GM21528 (cell line): ENCODE measurements at regions not wholly inside any gene's neighbourhood (a gene's known extent, or its start where the extent isn't known, plus 50 kb on each side); places are given as distances from the start of the nearest gene placed in this dataset.
"Not testable (repeated sequence)": the region's sequence is repeated elsewhere in the genome, so short reads cannot be mapped to it uniquely, and the experiment has no call there.

ENCODE experiments used
- ATAC-seq: cut with Tn5 transposase; IDR thresholded peaks from one replicate; pipeline ENCODE4 v1.9.1; 2021; ENCODE audit warnings: mild to moderate bottlenecking, moderate library complexity; ENCODE audit not compliant: unreplicated experiment, low FRiP score

GRCh38 chr6:1445650-1446330 lies 56.4 kb downstream of the FOXF2 start:
- no peak for ATAC-seq

DNA sequence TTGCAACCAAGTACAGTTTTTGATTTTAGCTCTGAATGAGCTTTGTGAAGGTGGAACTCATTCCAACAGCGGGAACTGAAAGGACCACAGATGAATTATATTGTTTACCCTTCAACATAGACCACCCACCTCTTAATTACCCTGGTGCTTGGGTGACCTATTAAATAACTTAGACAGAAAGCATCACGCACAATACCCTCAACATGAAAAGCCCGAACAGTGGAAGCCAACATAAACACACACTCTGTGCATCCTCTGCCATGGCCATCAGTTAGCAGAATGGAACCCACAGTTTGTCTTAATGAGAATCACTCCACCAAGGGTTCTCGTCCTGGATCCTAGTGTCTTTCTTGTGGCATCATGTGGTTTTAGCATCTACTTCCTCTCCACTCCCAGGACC lies 60.5 kb downstream of the FOXF2 start:
- no peak for ATAC-seq

GRCh38 chr6:1453024-1453423 lies 63.6 kb downstream of the FOXF2 start:
- ATAC-seq, result no peak

DNA sequence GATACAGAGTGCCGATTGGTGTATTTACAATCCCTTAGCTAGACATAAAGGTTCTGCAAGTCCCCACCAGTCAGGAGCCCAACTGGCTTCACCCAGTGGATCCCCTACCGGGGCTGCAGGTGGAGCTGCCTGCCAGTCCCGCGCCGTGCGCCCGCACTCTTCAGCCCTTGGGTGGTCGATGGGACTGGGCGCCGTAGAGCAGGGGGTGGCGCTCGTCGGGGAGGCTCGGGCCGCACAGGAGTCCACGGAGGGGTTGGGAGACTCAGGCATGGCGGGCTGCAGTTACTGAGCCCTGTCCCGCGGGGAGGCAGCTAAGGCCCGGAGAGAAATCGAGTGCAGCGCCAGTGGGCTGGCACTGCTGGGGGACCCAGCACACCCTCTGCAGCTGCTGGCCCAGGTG lies 67.4 kb downstream of the FOXF2 start:
- ATAC-seq, result not testable (repeated sequence)

DNA sequence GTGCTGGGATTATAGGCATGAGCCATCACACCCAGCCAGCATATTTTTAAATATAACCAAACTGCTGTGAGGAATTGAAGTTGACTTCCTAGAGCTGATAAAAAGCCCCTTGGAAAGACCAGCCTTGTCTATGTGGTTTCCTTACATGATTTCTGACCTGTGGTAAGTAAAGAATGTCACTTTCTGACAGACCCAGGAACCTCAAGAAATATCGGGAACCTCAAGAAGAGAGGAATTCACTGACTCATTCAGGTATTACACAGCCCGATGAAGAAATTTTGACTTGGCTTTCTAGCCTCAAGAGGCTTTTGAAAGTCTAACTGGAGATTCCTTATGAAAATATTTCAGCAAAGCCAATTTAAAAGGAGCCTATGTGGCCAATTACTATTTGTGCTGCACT lies 71.8 kb downstream of the FOXF2 start:
- no peak for ATAC-seq

- ATAC-seq, result no peak
Measured at GRCh38 chr6:1461736-1462135, 72.4 kb downstream of the FOXF2 start.

DNA sequence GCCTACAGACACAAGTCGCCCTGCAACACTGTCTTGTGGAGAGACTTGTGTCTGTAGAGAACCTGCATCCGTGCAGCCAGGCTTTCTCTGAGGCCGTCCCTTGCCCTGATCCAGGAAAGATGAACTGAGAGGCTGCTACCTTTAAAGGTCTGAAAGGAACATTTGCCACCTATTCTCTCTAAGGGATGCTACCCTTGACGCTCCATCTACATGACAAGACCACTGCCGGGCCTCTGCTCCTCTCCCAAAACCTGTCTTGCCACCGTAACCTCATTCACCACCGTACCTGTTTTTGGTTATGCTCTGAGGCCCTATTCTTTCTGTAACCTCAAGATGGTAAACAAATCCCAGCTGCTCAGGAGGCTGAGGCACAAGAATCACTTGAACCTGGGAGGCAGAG lies 73.9 kb downstream of the FOXF2 start:
- ATAC-seq, result no peak

- ATAC-seq, result no peak
Measured at GRCh38 chr6:1463751-1464426, 74.5 kb downstream of the FOXF2 start.

GRCh38 chr6:1464781-1465370 lies 75.5 kb downstream of the FOXF2 start:
- no peak for ATAC-seq

- no peak for ATAC-seq
Measured at GRCh38 chr6:1468126-1468525, 78.8 kb downstream of the FOXF2 start.

DNA sequence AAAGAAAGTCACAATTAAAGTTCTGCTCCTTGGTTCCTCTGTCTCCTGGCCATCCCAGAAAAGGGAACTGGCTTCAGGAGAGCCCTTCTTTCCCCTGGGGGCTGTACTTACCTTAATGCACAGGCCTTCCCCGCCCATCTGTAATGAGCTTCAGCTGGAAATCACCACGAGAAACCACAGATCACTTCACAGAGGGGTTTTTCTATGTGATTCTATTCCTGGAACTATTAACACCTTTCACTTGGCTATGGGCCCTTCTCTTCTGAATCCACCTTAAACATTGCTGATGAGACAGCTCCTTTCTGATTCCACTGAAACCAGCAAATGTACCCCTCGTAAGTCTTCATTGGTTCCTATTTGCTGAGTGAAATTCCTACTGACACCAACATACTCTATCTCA lies 80.7 kb downstream of the FOXF2 start:
- no peak for ATAC-seq

DNA sequence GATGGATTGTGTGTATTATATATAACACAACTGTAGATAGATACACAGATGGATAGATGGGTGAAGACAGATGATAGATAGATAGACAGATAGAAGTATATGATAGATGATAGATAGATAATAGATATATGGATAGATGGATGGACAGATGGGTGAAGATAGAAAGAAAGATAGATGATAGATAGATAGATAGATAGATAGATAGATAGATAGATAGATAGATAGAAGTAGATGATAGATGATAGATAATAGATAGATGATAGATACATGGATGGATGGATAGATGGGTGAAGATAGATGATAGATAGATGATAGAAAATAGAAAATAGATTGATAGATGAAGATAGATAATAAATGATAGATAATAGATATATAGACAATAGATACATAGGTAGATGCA lies 83.3 kb downstream of the FOXF2 start:
- no peak for ATAC-seq

DNA sequence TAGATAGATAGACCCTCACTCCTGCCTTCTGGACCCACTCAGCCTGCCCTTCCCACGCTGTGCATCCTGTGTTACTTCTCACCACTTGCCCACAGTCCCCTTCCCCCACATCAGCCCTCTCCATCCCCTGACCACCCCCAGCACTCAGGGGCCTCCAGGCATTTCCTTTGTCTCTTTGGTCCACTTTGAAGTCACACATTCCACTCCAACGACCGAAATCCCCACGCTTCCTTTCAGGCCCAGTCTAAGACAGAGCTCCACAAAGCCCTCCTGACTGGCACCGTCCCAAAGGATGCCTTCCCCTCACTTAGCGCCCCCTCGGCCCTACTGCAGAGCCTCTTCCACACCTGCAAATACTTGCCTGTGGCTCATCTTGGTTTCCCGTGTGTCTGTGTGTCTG lies 83.8 kb downstream of the FOXF2 start:
- no peak for ATAC-seq

DNA sequence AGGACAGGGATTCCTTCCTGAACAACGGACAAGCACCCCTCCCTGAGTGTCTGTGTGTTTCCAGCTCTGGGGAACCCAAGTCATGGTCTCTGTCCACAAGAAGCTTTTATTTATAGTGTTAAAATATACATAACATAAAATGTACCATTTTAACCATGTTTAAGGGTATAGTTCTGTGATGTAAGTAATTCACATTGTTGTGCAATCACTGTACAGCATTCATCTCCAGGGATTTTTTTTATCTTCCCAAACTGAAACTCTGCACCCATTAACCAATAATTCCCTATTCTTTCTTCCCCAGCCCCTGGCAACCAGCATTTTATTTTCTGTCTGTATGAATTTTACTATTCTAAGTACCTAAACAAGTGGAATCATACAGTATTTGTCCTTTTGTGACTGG lies 84.2 kb downstream of the FOXF2 start:
- ATAC-seq, result no peak

DNA sequence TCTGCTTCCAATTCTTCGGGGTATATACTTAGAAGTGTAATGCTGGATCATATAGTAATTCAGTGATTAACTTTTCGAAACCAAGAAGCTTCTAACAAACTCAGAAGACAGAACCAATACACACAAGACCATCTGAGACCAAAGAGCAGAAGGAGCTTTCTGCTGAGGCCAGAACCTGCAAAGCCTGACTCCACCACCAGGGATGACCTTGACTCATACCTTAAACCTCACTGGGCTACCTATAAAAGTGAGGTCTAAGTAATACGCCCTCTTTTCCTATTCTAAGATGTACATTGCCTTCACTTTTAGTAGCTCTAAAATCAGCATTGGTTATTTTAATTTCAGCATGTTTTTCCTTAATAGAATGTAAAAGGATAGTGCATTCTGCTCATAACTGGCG lies 84.8 kb downstream of the FOXF2 start:
- ATAC-seq, result no peak

- ATAC-seq, result no peak
Measured at GRCh38 chr6:1475174-1475573, 85.8 kb downstream of the FOXF2 start.

GRCh38 chr6:1477432-1478090 lies 88.2 kb downstream of the FOXF2 start:
- ATAC-seq, result no peak

DNA sequence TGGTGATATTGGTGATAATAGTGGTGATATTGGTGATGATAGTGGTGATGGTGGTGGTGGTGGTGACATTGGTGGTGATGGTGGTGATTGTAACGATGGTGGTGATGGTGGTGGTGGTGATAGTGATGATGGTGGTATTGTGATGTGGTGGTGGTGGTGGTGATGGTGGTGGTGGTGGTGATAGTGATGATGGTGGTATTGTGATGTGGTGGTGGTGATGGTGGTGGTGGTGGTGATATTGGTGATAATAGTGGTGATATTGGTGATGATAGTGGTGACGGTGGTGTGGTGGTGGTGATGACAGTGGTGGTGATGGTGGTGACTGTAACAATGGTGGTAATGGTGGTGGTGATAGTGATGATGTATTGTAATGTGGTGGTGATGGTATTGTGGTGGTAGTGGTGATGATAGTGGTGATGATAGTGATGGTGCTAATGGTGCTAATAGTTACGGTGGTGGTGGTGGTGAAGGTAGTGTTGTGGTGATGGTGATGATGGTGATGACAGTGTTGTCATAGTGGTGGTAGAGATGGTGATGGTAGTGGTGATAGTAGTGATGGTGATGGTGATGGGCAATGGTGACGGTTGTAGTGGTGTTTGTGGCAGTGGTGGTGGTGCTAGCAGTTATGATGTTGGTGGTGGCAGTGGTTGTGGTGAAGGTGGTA lies 88.9 kb downstream of the FOXF2 start:
- ATAC-seq, result not testable (repeated sequence)

- ATAC-seq, result no peak
Measured at GRCh38 chr6:1479095-1479494, 89.7 kb downstream of the FOXF2 start.

- no peak for ATAC-seq
Measured at GRCh38 chr6:1479601-1480221, 90.3 kb downstream of the FOXF2 start.

DNA sequence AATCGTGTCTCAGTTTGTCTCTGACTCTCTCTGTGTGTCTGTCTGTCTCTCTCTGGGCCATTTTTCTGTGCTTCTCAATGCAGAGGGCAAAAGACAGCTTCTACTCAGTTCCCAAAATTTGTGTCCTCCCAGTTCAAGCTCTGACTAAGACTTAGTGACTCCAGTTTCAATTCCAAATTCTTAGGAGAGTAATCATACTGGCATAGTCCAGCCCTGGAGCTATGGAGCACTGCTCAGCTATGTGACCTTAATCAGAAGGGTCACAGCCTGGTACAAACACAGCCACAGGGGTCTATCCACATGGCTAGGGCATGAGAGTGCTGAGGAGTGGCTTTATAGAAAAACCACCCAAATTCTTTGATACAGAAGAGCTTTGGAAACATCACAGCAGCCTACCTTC lies 91.9 kb downstream of the FOXF2 start:
- ATAC-seq, result no peak
